ENCODE measurements at regions not wholly inside any gene's neighbourhood (a gene's known extent, or its start where the extent isn't known, plus 50 kb on each side); places are given as distances from the start of the nearest gene placed in this dataset.

GRCh38 chr2:30031184-30031583 is 109.8 kb upstream of the ALK start (continued):
- no peak for TF ChIP-seq ZNF462 (CRISPR knock-in tag; IDR thresholded peaks at IDR 0.05)
- TF ChIP-seq REST (IDR thresholded peaks at IDR 0.05; ENCODE audit: unreplicated experiment): no peak
- no peak for TF ChIP-seq STAT1 (IDR thresholded peaks at IDR 0.05; ENCODE audit: unreplicated experiment)
- TF ChIP-seq, protein P1, sequence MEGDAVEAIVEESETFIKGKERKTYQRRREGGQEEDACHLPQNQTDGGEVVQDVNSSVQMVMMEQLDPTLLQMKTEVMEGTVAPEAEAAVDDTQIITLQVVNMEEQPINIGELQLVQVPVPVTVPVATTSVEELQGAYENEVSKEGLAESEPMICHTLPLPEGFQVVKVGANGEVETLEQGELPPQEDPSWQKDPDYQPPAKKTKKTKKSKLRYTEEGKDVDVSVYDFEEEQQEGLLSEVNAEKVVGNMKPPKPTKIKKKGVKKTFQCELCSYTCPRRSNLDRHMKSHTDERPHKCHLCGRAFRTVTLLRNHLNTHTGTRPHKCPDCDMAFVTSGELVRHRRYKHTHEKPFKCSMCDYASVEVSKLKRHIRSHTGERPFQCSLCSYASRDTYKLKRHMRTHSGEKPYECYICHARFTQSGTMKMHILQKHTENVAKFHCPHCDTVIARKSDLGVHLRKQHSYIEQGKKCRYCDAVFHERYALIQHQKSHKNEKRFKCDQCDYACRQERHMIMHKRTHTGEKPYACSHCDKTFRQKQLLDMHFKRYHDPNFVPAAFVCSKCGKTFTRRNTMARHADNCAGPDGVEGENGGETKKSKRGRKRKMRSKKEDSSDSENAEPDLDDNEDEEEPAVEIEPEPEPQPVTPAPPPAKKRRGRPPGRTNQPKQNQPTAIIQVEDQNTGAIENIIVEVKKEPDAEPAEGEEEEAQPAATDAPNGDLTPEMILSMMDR (conservative IDR thresholded peaks at IDR 0.05; ENCODE audit: low read depth in 2 of 2): no peak

Data from GM23338 (cell line).